MM.1S (cell line): ENCODE measurements at regions not wholly inside any gene's neighbourhood (a gene's known extent, or its start where the extent isn't known, plus 50 kb on each side); places are given as distances from the start of the nearest gene placed in this dataset.

Experiments
- EZH2 ChIP-seq: fragments of 300-600 bp; sonication (generic); optimal IDR thresholded peaks from 2 replicates; pipeline ENCODE3; 2017; ENCODE audit warnings: low read depth, mild to moderate bottlenecking, antibody characterized with exemption, low read length, mixed read lengths
- TF ChIP-seq, protein P1 (sequence below): fragments of 300-600 bp; sonication (generic); IDR thresholded peaks from 2 replicates; pipeline ENCODE4 v1.5.1; 2016; ENCODE audit warnings: antibody characterized with exemption, low read length, mixed read lengths

DNA sequence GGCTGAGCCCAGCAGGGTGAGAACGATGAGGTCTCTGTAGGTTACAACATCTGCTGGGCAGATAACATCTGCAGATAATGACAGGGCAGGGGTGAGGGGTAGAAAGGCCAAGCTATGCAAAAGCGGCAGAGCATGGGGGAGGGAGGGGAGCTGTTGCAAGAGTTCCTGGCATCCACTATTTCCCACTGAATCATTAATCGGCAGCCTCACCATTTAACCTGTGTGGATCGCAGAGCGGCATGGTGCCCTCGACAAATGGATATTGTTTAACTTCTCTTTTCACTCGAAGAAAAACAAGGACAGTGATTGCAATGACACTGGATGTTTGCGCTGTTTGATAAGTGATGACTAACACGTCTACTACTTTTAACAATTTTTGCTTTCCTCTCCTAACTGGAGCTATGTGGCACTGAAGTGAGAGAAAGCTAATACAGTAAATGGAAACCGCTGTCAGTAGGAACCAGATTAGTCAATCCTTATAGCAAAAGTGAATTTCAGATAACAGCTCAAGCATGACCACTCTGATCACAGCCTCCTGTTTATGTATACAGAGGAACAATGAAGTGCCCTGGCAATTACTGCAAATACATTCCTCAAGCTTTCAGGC is 381.5 kb downstream of the TFAP2A start:
- no peak for TF ChIP-seq EZH2
- TF ChIP-seq, protein P1, sequence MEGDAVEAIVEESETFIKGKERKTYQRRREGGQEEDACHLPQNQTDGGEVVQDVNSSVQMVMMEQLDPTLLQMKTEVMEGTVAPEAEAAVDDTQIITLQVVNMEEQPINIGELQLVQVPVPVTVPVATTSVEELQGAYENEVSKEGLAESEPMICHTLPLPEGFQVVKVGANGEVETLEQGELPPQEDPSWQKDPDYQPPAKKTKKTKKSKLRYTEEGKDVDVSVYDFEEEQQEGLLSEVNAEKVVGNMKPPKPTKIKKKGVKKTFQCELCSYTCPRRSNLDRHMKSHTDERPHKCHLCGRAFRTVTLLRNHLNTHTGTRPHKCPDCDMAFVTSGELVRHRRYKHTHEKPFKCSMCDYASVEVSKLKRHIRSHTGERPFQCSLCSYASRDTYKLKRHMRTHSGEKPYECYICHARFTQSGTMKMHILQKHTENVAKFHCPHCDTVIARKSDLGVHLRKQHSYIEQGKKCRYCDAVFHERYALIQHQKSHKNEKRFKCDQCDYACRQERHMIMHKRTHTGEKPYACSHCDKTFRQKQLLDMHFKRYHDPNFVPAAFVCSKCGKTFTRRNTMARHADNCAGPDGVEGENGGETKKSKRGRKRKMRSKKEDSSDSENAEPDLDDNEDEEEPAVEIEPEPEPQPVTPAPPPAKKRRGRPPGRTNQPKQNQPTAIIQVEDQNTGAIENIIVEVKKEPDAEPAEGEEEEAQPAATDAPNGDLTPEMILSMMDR: no peak
